ENCODE measurements at regions not wholly inside any gene's neighbourhood (a gene's known extent, or its start where the extent isn't known, plus 50 kb on each side); places are given as distances from the start of the nearest gene placed in this dataset.

GRCh38 chr15:79373728-79374127, 58.4 kb upstream of the MINAR1 start:
- no peak for TF ChIP-seq ZNF687 (IDR thresholded peaks at IDR 0.05)
- no peak for TF ChIP-seq CTCF (IDR thresholded peaks at IDR 0.05 in 2 of 3, conservative IDR thresholded peaks at IDR 0.05 in 1 of 3; ENCODE audit: control insufficient read depth in 2 of 3, extremely low read depth in 1 of 3, insufficient read depth in 1 of 3, low read depth in 3 of 3, low read length in 3 of 3)
- TF ChIP-seq ZNF24 (IDR thresholded peaks at IDR 0.05): no peak
- TF ChIP-seq POLR2A (IDR thresholded peaks at IDR 0.05; ENCODE audit: low read depth, low read length): no peak
- no peak for TF ChIP-seq RAD21 (IDR thresholded peaks at IDR 0.05; ENCODE audit: insufficient read depth, low read depth, low read length)
- TF ChIP-seq SIN3A (IDR thresholded peaks at IDR 0.05; ENCODE audit: low read depth, low read length): no peak
- TF ChIP-seq CREB1 (IDR thresholded peaks at IDR 0.05; ENCODE audit: low read depth): no peak
- TF ChIP-seq, protein P1, sequence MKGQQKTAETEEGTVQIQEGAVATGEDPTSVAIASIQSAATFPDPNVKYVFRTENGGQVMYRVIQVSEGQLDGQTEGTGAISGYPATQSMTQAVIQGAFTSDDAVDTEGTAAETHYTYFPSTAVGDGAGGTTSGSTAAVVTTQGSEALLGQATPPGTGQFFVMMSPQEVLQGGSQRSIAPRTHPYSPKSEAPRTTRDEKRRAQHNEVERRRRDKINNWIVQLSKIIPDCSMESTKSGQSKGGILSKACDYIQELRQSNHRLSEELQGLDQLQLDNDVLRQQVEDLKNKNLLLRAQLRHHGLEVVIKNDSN (IDR thresholded peaks at IDR 0.05; ENCODE audit: borderline replicate concordance, extremely low read length, insufficient read depth, low read depth, low read length): no peak
- no peak for TF ChIP-seq CBFB (IDR thresholded peaks at IDR 0.05; ENCODE audit: low read depth)
- TF ChIP-seq SMAD1 (IDR thresholded peaks at IDR 0.05; ENCODE audit: low read depth, partially characterized antibody): no peak
- TF ChIP-seq IKZF2 (IDR thresholded peaks at IDR 0.05): no peak
- no peak for TF ChIP-seq POLR2AphosphoS5 (IDR thresholded peaks at IDR 0.05; ENCODE audit: low read length)
